D721Med (cell line): ENCODE measurements at regions not wholly inside any gene's neighbourhood (a gene's known extent, or its start where the extent isn't known, plus 50 kb on each side); places are given as distances from the start of the nearest gene placed in this dataset.

Source experiments
- DNase-seq: peaks from one replicate; pipeline ENCODE4 v3.0.0; 2011; ENCODE audit warnings: low spot score; ENCODE audit not compliant: insufficient read length
- FAIRE-seq: peaks from 2 replicates; lab custom pipeline; 2011; peaks lifted over from hg19 to GRCh38; lab: Jason Lieb, UNC
- CTCF ChIP-seq: IDR thresholded peaks from 2 replicates; pipeline ENCODE4 v1.5.1; 2012; ENCODE audit warnings: mild to moderate bottlenecking, control low read depth; ENCODE audit not compliant: insufficient read depth; ENCODE audit errors: missing control alignments

- FAIRE-seq (no peak), DNase-seq (no peak)
- no peak for TF ChIP-seq CTCF
Observed at GRCh38 chr4:8780086-8780485, 91.6 kb downstream of the HMX1 start.

GRCh38 chr4:8779490-8779932 lies 92.1 kb downstream of the HMX1 start:
- no peak for TF ChIP-seq CTCF
- DNase-seq (no peak), FAIRE-seq (no peak)

- no peak for TF ChIP-seq CTCF
- DNase-seq, result no peak
- FAIRE-seq, result no peak
Observed at GRCh38 chr4:8778760-8779159, 92.9 kb downstream of the HMX1 start.

GRCh38 chr4:8778291-8778690 lies 93.3 kb downstream of the HMX1 start:
- FAIRE-seq (no peak), DNase-seq (no peak)

GRCh38 chr4:8777320-8778196 lies 94.1 kb downstream of the HMX1 start:
- DNase-seq, result no peak
- TF ChIP-seq CTCF, result no peak
- no peak for FAIRE-seq

More at GRCh38 chr4:8778291-8778690, 93.3 kb downstream of the HMX1 start:
- no peak for TF ChIP-seq CTCF

- no peak for TF ChIP-seq CTCF
- no peak for DNase-seq
- FAIRE-seq, result no peak
Observed at GRCh38 chr4:8776366-8776765, 95.3 kb downstream of the HMX1 start.

GRCh38 chr4:8775751-8776355 lies 95.8 kb downstream of the HMX1 start:
- no peak for DNase-seq
- FAIRE-seq, result no peak
- TF ChIP-seq CTCF, result no peak
